ENCODE measurements at regions not wholly inside any gene's neighbourhood (a gene's known extent, or its start where the extent isn't known, plus 50 kb on each side); places are given as distances from the start of the nearest gene placed in this dataset.

DNA sequence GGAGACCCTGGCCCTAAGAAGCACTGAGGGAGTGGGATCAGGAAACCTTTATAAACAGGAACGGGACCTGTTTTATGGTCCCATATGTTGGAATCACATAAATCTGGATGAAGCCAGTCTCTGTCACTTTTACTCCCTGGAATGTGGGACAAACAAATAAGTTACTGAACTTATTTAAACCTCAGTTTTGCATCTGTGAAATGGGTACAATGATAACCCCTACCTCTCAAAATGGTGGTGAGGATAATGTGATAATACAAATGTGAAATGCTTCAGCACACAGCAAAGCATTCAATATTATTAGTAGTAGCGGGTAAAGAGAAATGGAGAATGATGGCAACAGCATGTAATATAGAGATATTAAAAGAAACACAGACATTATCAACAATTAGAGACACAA is 298.9 kb downstream of the ZSWIM6 start:
- TF ChIP-seq CTCF (IDR thresholded peaks at IDR 0.05) (no peak), POLR2A (IDR thresholded peaks at IDR 0.05) (no peak)

All from lower leg skin (tissue), 3 donors.